ENCODE measurements at regions not wholly inside any gene's neighbourhood (a gene's known extent, or its start where the extent isn't known, plus 50 kb on each side); places are given as distances from the start of the nearest gene placed in this dataset.

DNA sequence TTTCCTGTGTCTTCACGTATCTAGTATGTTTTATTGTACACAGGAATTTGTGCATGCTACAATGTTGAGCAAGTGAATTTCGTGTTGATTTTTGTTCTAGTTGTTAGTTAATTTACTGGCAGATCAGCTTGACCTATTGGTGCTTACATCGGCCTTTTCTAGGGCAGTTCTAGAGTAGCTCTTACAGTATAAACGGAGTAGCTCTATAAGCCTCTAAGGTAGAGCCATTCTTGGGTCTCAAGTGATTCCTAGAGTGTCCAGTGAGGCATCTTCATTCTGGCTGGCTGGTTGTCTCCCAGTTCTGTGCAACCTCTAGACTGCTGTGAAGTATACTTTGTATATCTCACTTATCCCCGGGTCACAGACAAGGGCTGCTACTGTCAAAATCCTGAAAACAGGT is 364.6 kb downstream of the CDH10 start:
- Mint-ChIP-seq H3K36me3 (ENCODE audit: low read depth) (no peaks in the 10 kb centered on the region), H3K4me3 (no peak overlapping the region), H3K27me3 (ENCODE audit: insufficient read depth) (no peaks in the 10 kb centered on the region), H3K27ac (no peak overlapping the region), H3K9me3 (no peaks in the 10 kb centered on the region), H3K4me1 (no peaks in the 10 kb centered on the region)
- Histone ChIP-seq H3K27ac (ENCODE audit: low read depth, low read length) (no peak overlapping the region), H3K27me3 (ENCODE audit: control insufficient read depth, insufficient read depth, low read length, poor library complexity, severe bottlenecking) (peaks cover 5% of the 10 kb centered on the region), H3K9me3 (ENCODE audit: control insufficient read depth, low read length) (no peaks in the 10 kb centered on the region), H3K9ac (ENCODE audit: extremely low read depth, low read length, poor library complexity, severe bottlenecking) (no peak overlapping the region), H3K4me3 (ENCODE audit: low read length) (no peak overlapping the region), H3K36me3 (ENCODE audit: control insufficient read depth, insufficient read depth, low read length) (no peaks in the 10 kb centered on the region), H3K4me1 (ENCODE audit: control insufficient read depth, insufficient read depth, low read length) (no peaks in the 10 kb centered on the region)
- WGBS, 2 experiments (ENCODE audit: insufficient coverage in 1 of 2, insufficient read length in 1 of 2): 86 to 100% methylated on average over 2 to 5 of the region's 5 CpGs
- no peak for DNase-seq
- TF ChIP-seq, protein P1, sequence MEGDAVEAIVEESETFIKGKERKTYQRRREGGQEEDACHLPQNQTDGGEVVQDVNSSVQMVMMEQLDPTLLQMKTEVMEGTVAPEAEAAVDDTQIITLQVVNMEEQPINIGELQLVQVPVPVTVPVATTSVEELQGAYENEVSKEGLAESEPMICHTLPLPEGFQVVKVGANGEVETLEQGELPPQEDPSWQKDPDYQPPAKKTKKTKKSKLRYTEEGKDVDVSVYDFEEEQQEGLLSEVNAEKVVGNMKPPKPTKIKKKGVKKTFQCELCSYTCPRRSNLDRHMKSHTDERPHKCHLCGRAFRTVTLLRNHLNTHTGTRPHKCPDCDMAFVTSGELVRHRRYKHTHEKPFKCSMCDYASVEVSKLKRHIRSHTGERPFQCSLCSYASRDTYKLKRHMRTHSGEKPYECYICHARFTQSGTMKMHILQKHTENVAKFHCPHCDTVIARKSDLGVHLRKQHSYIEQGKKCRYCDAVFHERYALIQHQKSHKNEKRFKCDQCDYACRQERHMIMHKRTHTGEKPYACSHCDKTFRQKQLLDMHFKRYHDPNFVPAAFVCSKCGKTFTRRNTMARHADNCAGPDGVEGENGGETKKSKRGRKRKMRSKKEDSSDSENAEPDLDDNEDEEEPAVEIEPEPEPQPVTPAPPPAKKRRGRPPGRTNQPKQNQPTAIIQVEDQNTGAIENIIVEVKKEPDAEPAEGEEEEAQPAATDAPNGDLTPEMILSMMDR (conservative IDR thresholded peaks at IDR 0.05): no peak

- Mint-ChIP-seq H3K9me3 (no peaks in the 10 kb centered on the region), H3K27ac (no peak overlapping the region), H3K4me3 (no peak overlapping the region), H3K4me1 (no peaks in the 10 kb centered on the region), H3K36me3 (ENCODE audit: low read depth) (no peaks in the 10 kb centered on the region), H3K27me3 (ENCODE audit: insufficient read depth) (no peaks in the 10 kb centered on the region)
- no peaks in the 10 kb centered on the region for H3K9me3 ChIP-seq (ENCODE audit: control insufficient read depth, low read length)
- no peak overlapping the region for H3K27ac ChIP-seq (ENCODE audit: low read depth, low read length)
- no CpG with 5 or more reads among the region's 1 CpG for WGBS, 2 experiments (ENCODE audit: insufficient coverage in 1 of 2, insufficient read length in 1 of 2)
- no peak overlapping the region for H3K9ac ChIP-seq (ENCODE audit: extremely low read depth, low read length, poor library complexity, severe bottlenecking)
- no peaks in the 10 kb centered on the region for H3K4me1 ChIP-seq (ENCODE audit: control insufficient read depth, insufficient read depth, low read length)
- H3K27me3 ChIP-seq (ENCODE audit: control insufficient read depth, insufficient read depth, low read length, poor library complexity, severe bottlenecking): peaks cover 5% of the 10 kb centered on the region
- no peaks in the 10 kb centered on the region for H3K36me3 ChIP-seq (ENCODE audit: control insufficient read depth, insufficient read depth, low read length)
- TF ChIP-seq, protein P1 (conservative IDR thresholded peaks at IDR 0.05): no peak
- no peak overlapping the region for H3K4me3 ChIP-seq (ENCODE audit: low read length)
- DNase-seq: no peak
Measured at GRCh38 chr5:24281818-24282217, 363.0 kb downstream of the CDH10 start.

DNA sequence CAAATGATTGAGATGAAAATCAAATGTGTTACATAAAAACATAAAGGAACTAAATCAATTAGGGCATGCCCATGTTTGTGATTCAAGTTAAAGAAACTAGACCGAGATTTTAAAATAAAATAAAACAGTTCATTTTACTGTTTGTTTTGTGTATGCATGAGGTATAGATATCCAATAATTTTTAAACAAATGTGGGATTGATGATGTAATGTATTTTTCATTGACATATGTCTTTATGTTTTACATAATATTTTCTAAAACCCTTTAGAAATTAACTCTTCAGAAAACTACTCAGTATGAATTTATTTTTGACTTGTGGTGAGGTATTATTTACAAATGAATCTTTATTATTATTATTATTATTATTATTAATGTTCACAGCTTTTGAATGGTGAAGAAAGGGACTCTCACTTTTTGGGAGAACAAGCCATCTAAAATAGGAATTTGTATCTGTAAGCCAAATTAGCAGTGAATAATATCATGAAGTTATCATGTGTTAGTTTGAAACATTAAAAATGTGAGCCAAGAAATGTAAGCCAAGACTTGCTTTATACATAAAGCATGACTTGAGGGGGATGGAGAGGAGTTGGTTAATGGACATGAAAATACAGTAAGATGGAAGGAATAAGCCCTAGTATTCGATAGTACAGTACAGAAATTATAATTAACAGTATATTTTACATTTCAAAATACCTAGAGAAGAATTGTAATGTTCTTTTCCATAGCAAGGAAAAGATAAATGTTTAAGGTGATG is 355.0 kb downstream of the CDH10 start:
- Mint-ChIP-seq H3K27ac (no peak overlapping the region), H3K27me3 (ENCODE audit: insufficient read depth) (no peaks in the 10 kb centered on the region), H3K9me3 (no peaks in the 10 kb centered on the region), H3K36me3 (ENCODE audit: low read depth) (no peaks in the 10 kb centered on the region), H3K4me1 (no peaks in the 10 kb centered on the region), H3K4me3 (no peak overlapping the region)
- TF ChIP-seq, protein P1 (conservative IDR thresholded peaks at IDR 0.05): no peak
- Histone ChIP-seq H3K36me3 (ENCODE audit: control insufficient read depth, insufficient read depth, low read length) (no peaks in the 10 kb centered on the region), H3K27me3 (ENCODE audit: control insufficient read depth, insufficient read depth, low read length, poor library complexity, severe bottlenecking) (no peaks in the 10 kb centered on the region), H3K4me1 (ENCODE audit: control insufficient read depth, insufficient read depth, low read length) (no peaks in the 10 kb centered on the region), H3K4me3 (ENCODE audit: low read length) (no peak overlapping the region), H3K27ac (ENCODE audit: low read depth, low read length) (no peak overlapping the region), H3K9me3 (ENCODE audit: control insufficient read depth, low read length) (no peaks in the 10 kb centered on the region), H3K9ac (ENCODE audit: extremely low read depth, low read length, poor library complexity, severe bottlenecking) (no peak overlapping the region)
- no peak for DNase-seq
- WGBS, 2 experiments (ENCODE audit: insufficient coverage in 1 of 2, insufficient read length in 1 of 2): 100% methylated on average over 1 of the region's 2 CpGs; no CpG with 5 or more reads in 1 of the 2 experiments

All from endodermal cell (in vitro differentiated cells).